Calu3 (cell line): ENCODE measurements at regions not wholly inside any gene's neighbourhood (a gene's known extent, or its start where the extent isn't known, plus 50 kb on each side); places are given as distances from the start of the nearest gene placed in this dataset.

Experiments
- BruUV-seq: library from RNA; stranded (reverse); fragments of 400-500 nt; replicated peaks from 2 replicates; lab custom pipeline; 2021; lab: Mats Ljungman, UMichigan
- CTCF ChIA-PET: fragments of 300-600 bp; sonication (Branson Sonifier 250); formaldehyde crosslinking; loops from one replicate; lab custom pipeline; 2022; ENCODE audit warnings: antibody characterized with exemption; lab: Charles Lee
- DNase-seq: peaks from one replicate; pipeline ENCODE4 v3.0.0; 2022
- H3K27ac Mint-ChIP-seq: one replicate; pipeline ENCODE4 v1.8.0; 2022; ENCODE audit warnings: mixed read lengths; ENCODE audit not compliant: unreplicated experiment
- H3K27me3 Mint-ChIP-seq: one replicate; pipeline ENCODE4 v1.8.0; 2022; ENCODE audit warnings: mixed read lengths; ENCODE audit not compliant: unreplicated experiment
- H3K36me3 Mint-ChIP-seq: one replicate; pipeline ENCODE4 v1.8.0; 2022; ENCODE audit warnings: mild to moderate bottlenecking, moderate library complexity, mixed read lengths; ENCODE audit not compliant: insufficient read depth, unreplicated experiment
- H3K4me1 Mint-ChIP-seq: one replicate; pipeline ENCODE4 v1.8.0; 2022; ENCODE audit warnings: mild to moderate bottlenecking, low read depth, mixed read lengths; ENCODE audit not compliant: unreplicated experiment
- H3K4me3 Mint-ChIP-seq: one replicate; pipeline ENCODE4 v1.8.0; 2022; ENCODE audit warnings: mild to moderate bottlenecking, low read depth, moderate library complexity, mixed read lengths; ENCODE audit not compliant: unreplicated experiment
- H3K9me3 Mint-ChIP-seq: one replicate; pipeline ENCODE4 v1.8.0; 2022; ENCODE audit warnings: low read depth, mixed read lengths; ENCODE audit not compliant: unreplicated experiment
- intact Hi-C: fragments of 100-400 bp; cut with micrococcal nuclease; formaldehyde crosslinking; loops from one replicate; pipeline ENCODE4 v1.10.0; 2022; ENCODE audit not compliant: unreplicated experiment
- TF ChIP-seq, protein P1 (sequence below): fragments of 200-600 bp; IDR thresholded peaks from one replicate; pipeline ENCODE4 v1.8.0; 2022; ENCODE audit warnings: antibody characterized with exemption; ENCODE audit not compliant: unreplicated experiment

DNA sequence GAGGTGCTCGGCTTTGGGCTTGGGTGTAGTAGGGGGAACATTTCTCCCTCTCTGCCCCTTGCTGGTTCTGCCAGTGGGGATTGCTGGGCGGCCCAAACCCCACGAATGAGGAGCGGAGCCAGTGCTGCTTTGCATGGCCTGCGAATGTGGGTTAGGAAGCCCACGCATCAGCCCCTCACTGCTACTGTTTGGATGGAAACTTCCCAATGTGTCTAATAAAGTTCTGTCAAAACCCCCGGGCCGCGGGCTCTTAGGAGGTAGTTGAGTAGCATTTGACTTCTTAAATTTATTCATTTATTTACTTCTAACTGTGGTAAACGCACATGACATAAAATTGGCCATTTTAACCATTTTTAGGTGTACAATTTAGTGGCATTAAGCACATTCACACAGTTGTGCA is 161.3 kb upstream of the FHL2 start:
- intact Hi-C loops, result no loop called here
- H3K27ac Mint-ChIP-seq, result no peak overlapping the region
- CTCF ChIA-PET, result no interaction called here
- peaks cover under 1% of the 10 kb centered on the region for H3K4me1 Mint-ChIP-seq
- TF ChIP-seq, protein P1, sequence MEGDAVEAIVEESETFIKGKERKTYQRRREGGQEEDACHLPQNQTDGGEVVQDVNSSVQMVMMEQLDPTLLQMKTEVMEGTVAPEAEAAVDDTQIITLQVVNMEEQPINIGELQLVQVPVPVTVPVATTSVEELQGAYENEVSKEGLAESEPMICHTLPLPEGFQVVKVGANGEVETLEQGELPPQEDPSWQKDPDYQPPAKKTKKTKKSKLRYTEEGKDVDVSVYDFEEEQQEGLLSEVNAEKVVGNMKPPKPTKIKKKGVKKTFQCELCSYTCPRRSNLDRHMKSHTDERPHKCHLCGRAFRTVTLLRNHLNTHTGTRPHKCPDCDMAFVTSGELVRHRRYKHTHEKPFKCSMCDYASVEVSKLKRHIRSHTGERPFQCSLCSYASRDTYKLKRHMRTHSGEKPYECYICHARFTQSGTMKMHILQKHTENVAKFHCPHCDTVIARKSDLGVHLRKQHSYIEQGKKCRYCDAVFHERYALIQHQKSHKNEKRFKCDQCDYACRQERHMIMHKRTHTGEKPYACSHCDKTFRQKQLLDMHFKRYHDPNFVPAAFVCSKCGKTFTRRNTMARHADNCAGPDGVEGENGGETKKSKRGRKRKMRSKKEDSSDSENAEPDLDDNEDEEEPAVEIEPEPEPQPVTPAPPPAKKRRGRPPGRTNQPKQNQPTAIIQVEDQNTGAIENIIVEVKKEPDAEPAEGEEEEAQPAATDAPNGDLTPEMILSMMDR, result no peak
- DNase-seq, result no peak
- H3K27me3 Mint-ChIP-seq, result peaks cover 60% of the 10 kb centered on the region
- no peaks in the 10 kb centered on the region for H3K9me3 Mint-ChIP-seq
- H3K4me3 Mint-ChIP-seq, result no peak overlapping the region
- no TSS peak for BruUV-seq
- H3K36me3 Mint-ChIP-seq, result no peaks in the 10 kb centered on the region

DNA sequence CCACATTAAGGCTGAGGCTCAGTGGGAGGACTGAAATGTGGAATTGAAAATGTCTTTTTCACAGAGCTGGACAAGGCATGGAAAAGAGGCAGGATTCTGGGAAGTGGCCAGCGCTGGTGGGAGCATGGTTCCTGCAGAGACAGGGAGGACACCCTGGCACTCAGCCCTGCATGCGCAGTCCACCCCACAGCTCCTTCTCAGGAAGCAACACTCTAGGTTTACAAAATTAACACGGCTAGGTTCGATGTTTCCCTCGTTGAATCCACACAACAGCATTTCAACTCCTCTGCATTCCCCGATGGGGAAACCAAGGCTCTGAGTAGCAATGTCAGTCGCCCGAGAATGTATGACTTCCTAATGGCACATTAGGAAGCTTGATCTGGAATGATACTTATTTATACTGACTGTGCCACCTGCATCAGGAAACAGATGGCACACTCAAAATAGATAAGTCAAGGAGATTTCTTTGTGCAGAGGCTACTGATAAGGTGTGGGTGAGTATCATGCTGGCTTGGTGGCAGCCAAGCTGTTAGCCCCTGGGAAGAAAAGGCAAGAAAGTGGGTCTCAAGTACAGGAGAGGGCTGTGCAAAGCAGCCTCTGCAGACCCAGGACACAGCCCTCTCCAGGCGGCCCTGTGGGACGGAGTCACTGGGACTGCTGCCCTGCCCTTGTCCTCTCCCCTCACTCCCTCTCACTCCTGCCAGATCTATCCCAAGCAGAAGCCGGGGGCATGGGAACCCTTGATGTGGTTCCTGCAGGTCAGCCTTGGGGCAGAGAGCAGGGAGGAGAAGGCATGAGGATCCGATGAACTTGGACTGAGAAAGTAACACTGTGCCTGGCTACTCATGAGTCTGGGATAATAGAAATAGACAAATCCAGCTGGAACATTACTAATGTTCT is 158.4 kb upstream of the FHL2 start:
- Mint-ChIP-seq H3K27me3 (peaks cover 70% of the 10 kb centered on the region), H3K4me1 (peaks cover 11% of the 10 kb centered on the region), H3K36me3 (no peaks in the 10 kb centered on the region), H3K27ac (no peak overlapping the region), H3K9me3 (no peaks in the 10 kb centered on the region), H3K4me3 (no peak overlapping the region)
- TF ChIP-seq, protein P1, result no peak
- DNase-seq, result no peak
- CTCF ChIA-PET, result no interaction called here
- intact Hi-C loops, result no loop called here
- no TSS peak for BruUV-seq

DNA sequence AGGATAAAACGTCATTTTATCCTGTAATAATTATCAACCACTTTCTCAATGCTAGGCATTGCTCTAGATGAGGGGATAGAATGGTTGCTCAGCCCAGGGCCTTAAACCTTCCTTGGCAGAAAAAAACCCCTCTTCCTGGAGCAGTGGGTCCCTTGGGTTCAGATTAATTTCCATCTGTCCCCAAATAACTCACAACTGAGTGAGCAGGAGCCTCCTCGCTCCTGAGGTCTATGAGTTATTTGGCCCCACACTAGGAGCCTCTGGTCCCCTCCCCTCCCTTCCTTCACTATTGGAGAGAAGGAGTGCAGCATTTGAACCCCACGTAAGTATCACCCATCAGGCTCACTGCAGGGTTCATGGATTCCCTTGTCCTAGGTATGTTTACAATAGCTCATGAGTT is 157.5 kb upstream of the FHL2 start:
- Mint-ChIP-seq H3K36me3 (no peaks in the 10 kb centered on the region), H3K27ac (no peak overlapping the region), H3K27me3 (peaks cover 70% of the 10 kb centered on the region), H3K4me1 (peaks cover 19% of the 10 kb centered on the region), H3K4me3 (no peak overlapping the region), H3K9me3 (no peaks in the 10 kb centered on the region)
- CTCF ChIA-PET, result no interaction called here
- intact Hi-C loops, result no loop called here
- TF ChIP-seq, protein P1, result no peak
- DNase-seq, result no peak
- no TSS peak for BruUV-seq

DNA sequence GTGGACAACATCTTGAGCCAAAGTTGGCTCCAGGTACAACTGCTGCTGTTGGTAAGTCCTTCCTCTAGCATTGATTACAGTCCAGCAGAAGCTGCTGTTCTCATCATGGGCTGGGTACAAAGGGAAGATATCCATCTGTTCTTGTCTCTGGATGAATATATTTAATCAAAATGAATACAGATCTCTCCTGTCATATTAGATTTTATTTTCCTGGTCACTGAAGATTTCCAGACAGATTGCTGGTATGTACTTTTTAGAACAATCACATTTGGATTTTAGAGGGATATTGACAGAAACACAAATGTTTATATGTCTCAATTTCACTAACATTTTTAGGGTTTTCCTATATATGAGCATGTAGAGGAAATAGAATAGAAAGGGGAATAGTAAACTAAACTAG is 155.4 kb upstream of the FHL2 start:
- no peaks in the 10 kb centered on the region for H3K9me3 Mint-ChIP-seq
- peaks cover 19% of the 10 kb centered on the region for H3K4me1 Mint-ChIP-seq
- TF ChIP-seq, protein P1, result no peak
- DNase-seq, result no peak
- intact Hi-C loops, result loop anchor here (5.0 kb wide), 1 partner anchor 442 kb away; no protein-coding TSS in a partner anchor
- H3K4me3 Mint-ChIP-seq, result no peak overlapping the region
- no TSS peak for BruUV-seq
- no peaks in the 10 kb centered on the region for H3K36me3 Mint-ChIP-seq
- H3K27me3 Mint-ChIP-seq, result peaks cover 49% of the 10 kb centered on the region
- H3K27ac Mint-ChIP-seq, result no peak overlapping the region
- CTCF ChIA-PET, result interaction anchor here (1.2 kb wide), 1 partner anchor 22 kb away, joined by 3 read pairs; no protein-coding TSS in a partner anchor
